Smooth muscle cell (in vitro differentiated cells): ENCODE measurements at regions not wholly inside any gene's neighbourhood (a gene's known extent, or its start where the extent isn't known, plus 50 kb on each side); places are given as distances from the start of the nearest gene placed in this dataset.

Experiments used
- DNase-seq: peaks from one replicate; lab custom pipeline; 2025; ENCODE audit not compliant: unreplicated experiment; lab: John Stamatoyannopoulos, UW
- H2AFZ ChIP-seq: fragments of 200-600 bp; sonication (generic); 2 replicates; pipeline ENCODE4 v1.6.0; 2016; ENCODE audit warnings: antibody characterized with exemption, low read depth, mild to moderate bottlenecking
- H3F3A ChIP-seq: fragments of 200-600 bp; sonication (generic); 2 replicates; pipeline ENCODE4 v1.6.0; 2017; ENCODE audit warnings: antibody characterized with exemption, low read depth
- H3K27ac ChIP-seq: fragments of 200-600 bp; sonication (generic); 2 replicates; pipeline ENCODE4 v1.5.1; 2016; ENCODE audit warnings: low read depth, mild to moderate bottlenecking
- H3K27me3 ChIP-seq: fragments of 200-600 bp; sonication (generic); 2 replicates; pipeline ENCODE4 v1.6.1; 2016; ENCODE audit warnings: low read depth, mild to moderate bottlenecking
- H3K36me3 ChIP-seq: fragments of 200-600 bp; sonication (generic); 2 replicates; pipeline ENCODE4 v1.5.1; 2016; ENCODE audit warnings: low read depth
- H3K4me1 ChIP-seq: fragments of 200-600 bp; sonication (generic); 2 replicates; pipeline ENCODE4 v1.5.1; 2016; ENCODE audit warnings: low read depth
- H3K4me2 ChIP-seq: fragments of 200-600 bp; sonication (generic); 2 replicates; pipeline ENCODE4 v1.6.0; 2016; ENCODE audit warnings: mild to moderate bottlenecking
- H3K4me3 ChIP-seq: fragments of 200-600 bp; sonication (generic); 2 replicates; pipeline ENCODE4 v1.5.1; 2016; ENCODE audit warnings: mild to moderate bottlenecking
- H3K79me2 ChIP-seq: fragments of 200-600 bp; sonication (generic); 2 replicates; pipeline ENCODE4 v1.6.0; 2016; ENCODE audit warnings: low read depth, mild to moderate bottlenecking
- H3K9ac ChIP-seq: fragments of 200-600 bp; sonication (generic); 2 replicates; pipeline ENCODE4 v1.6.0; 2016; ENCODE audit warnings: low read depth
- H3K9me3 ChIP-seq: fragments of 200-600 bp; sonication (generic); replicated peaks from 2 replicates; pipeline ENCODE4 v1.5.1; 2016; ENCODE audit warnings: low read depth
- H4K20me1 ChIP-seq: fragments of 200-600 bp; sonication (generic); 2 replicates; pipeline ENCODE4 v1.6.0; 2016; ENCODE audit warnings: low read depth
- WGBS: methylation state at CpG from one replicate; pipeline ENCODE4 v1.1.7; 2016; ENCODE audit warnings: low lambda C conversion rate; 5-methylcytosine and 5-hydroxymethylcytosine counted together
- TF ChIP-seq, protein P1 (sequence below): fragments of 200-600 bp; sonication (generic); IDR thresholded peaks from 2 replicates; pipeline ENCODE4 v1.5.1; 2017; ENCODE audit warnings: borderline replicate concordance, mild to moderate bottlenecking, antibody characterized with exemption; ENCODE audit not compliant: insufficient read depth, poor library complexity, severe bottlenecking

DNA sequence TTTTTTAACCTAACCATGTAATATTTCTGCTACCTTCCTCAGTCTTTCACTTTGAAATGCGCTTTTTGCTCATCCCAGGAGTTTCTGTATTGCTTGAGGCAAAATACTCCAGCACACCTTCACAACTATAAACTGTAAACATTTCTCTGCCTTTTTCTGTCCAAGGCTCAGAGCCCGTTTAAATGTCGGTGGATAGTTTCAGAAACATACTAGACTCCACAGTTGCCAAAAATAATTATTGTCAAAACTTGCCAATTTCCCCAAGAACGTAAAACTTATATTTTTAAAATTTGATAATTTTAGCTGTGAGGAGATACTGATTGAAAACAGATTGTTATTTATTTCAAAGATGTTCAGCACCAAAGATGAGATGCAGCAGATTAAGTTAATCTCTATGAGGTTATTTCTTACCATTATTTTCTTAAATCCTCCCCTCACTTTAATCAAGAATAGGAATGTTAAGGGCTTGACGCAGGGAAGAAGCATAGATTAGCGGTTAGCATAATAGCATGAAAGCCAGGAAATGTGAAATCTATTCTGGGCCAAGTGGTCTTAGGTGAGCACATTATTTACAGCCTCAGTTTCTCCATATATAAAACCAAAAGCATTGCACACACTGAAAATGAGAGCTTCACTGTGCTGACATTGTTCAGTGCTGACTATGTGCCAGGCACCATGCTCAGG, 91.5 kb upstream of the ESRRG start:
- no peak overlapping the region for H3K4me2 ChIP-seq
- no peak overlapping the region for H3K9ac ChIP-seq
- H3K9me3 ChIP-seq: no peaks in the 10 kb centered on the region
- no peaks in the 10 kb centered on the region for H4K20me1 ChIP-seq
- no peak overlapping the region for H2AFZ ChIP-seq
- peaks cover 6% of the 10 kb centered on the region for H3K27me3 ChIP-seq
- no peaks in the 10 kb centered on the region for H3K36me3 ChIP-seq
- no peaks in the 10 kb centered on the region for H3K4me1 ChIP-seq
- no peak for DNase-seq
- no peak overlapping the region for H3K27ac ChIP-seq
- no peaks in the 10 kb centered on the region for H3K79me2 ChIP-seq
- H3F3A ChIP-seq: no peaks in the 10 kb centered on the region
- WGBS: 84% methylated on average over 6 of the region's 6 CpGs
- H3K4me3 ChIP-seq: no peak overlapping the region
- TF ChIP-seq, protein P1, sequence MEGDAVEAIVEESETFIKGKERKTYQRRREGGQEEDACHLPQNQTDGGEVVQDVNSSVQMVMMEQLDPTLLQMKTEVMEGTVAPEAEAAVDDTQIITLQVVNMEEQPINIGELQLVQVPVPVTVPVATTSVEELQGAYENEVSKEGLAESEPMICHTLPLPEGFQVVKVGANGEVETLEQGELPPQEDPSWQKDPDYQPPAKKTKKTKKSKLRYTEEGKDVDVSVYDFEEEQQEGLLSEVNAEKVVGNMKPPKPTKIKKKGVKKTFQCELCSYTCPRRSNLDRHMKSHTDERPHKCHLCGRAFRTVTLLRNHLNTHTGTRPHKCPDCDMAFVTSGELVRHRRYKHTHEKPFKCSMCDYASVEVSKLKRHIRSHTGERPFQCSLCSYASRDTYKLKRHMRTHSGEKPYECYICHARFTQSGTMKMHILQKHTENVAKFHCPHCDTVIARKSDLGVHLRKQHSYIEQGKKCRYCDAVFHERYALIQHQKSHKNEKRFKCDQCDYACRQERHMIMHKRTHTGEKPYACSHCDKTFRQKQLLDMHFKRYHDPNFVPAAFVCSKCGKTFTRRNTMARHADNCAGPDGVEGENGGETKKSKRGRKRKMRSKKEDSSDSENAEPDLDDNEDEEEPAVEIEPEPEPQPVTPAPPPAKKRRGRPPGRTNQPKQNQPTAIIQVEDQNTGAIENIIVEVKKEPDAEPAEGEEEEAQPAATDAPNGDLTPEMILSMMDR: no peak

DNA sequence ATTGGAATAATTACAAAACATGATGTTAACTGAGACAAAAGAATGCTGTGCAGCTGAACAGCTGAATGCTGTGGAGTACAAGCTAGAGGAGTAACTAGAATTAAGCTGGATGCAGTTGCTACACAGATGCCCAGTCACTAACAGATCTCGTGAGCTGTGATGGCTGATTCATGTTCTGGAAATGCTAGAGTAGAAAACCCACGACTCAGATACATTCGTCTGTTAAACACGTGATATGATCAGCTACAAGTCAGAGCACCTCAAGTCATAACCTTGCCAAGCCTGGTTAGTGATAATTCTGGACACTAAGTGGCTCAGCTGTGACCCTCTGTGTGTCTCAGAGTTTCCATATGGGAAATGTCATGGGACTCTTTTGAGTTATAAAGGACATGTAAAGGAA, 89.7 kb upstream of the ESRRG start:
- Histone ChIP-seq H3K36me3 (no peaks in the 10 kb centered on the region), H3F3A (no peaks in the 10 kb centered on the region), H3K79me2 (no peaks in the 10 kb centered on the region), H2AFZ (no peak overlapping the region), H3K9ac (no peak overlapping the region), H3K4me2 (no peak overlapping the region), H4K20me1 (no peaks in the 10 kb centered on the region), H3K4me1 (no peaks in the 10 kb centered on the region), H3K27ac (no peak overlapping the region), H3K27me3 (peaks cover 6% of the 10 kb centered on the region), H3K9me3 (no peaks in the 10 kb centered on the region), H3K4me3 (no peak overlapping the region)
- 33% methylated on average over 4 of the region's 4 CpGs for WGBS
- TF ChIP-seq, protein P1: no peak
- DNase-seq: no peak

DNA sequence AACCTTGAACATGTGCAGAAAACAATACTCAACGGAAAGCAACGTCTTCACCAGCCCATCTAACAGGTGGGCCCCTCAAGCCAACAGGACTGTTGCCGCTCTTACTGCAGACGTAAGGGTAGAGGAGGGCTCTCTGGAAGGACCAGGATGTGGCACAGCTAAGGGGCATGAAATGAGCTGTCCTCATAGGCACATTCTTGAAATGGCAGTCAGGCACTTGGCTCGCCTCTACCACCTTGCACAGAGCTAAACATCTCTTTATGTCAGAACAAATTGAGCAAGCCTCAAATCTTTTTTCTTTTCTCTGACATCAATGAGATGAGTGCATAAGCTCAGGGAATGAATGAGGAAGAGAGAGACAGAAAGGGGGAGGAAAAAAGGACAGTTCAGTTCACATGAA, 86.4 kb upstream of the ESRRG start:
- TF ChIP-seq, protein P1: no peak
- DNase-seq: no peak
- no peaks in the 10 kb centered on the region for H4K20me1 ChIP-seq
- no peaks in the 10 kb centered on the region for H3K9me3 ChIP-seq
- H3K27me3 ChIP-seq: peaks cover 4% of the 10 kb centered on the region
- H3F3A ChIP-seq: no peaks in the 10 kb centered on the region
- no peak overlapping the region for H3K4me3 ChIP-seq
- no peaks in the 10 kb centered on the region for H3K36me3 ChIP-seq
- H3K4me1 ChIP-seq: peaks cover 12% of the 10 kb centered on the region
- H3K9ac ChIP-seq: no peak overlapping the region
- no peak overlapping the region for H3K4me2 ChIP-seq
- no peak overlapping the region for H2AFZ ChIP-seq
- H3K27ac ChIP-seq: no peak overlapping the region
- H3K79me2 ChIP-seq: no peaks in the 10 kb centered on the region
- 66% methylated on average over 5 of the region's 5 CpGs for WGBS

DNA sequence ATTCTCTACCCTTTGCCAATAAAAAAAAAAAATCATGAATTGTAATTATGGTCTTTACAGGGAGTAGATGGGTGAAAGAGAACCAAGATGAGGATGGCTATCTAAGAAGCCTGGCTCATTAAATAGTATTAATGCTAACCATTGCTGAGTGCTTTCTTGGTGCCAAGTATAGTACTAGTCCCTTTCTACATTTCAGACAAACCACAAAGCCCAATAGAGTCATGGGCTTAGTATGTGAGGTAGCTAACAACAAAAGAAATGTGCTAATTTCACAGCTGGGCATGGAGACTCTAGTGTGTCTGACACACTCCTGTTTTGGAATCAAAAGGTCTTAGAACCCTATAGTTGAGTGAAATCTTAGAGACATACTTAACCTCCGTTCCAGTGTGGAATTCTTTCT, 84.5 kb upstream of the ESRRG start:
- Histone ChIP-seq H3K9ac (no peak overlapping the region), H3K4me2 (no peak overlapping the region), H4K20me1 (no peaks in the 10 kb centered on the region), H3K36me3 (no peaks in the 10 kb centered on the region), H3K27me3 (peaks cover 4% of the 10 kb centered on the region), H3K4me3 (no peak overlapping the region), H2AFZ (no peak overlapping the region), H3K9me3 (no peaks in the 10 kb centered on the region), H3K4me1 (peaks cover 28% of the 10 kb centered on the region), H3K79me2 (no peaks in the 10 kb centered on the region), H3K27ac (no peak overlapping the region), H3F3A (no peaks in the 10 kb centered on the region)
- TF ChIP-seq, protein P1: no peak
- 93% methylated on average over 1 of the region's 1 CpG for WGBS
- no peak for DNase-seq
